22Rv1 (cell line): ENCODE measurements at regions not wholly inside any gene's neighbourhood (a gene's known extent, or its start where the extent isn't known, plus 50 kb on each side); places are given as distances from the start of the nearest gene placed in this dataset.
"Not testable (repeated sequence)": the region's sequence is repeated elsewhere in the genome, so short reads cannot be mapped to it uniquely, and the experiment has no call there.

Source experiments
- H3K27ac ChIP-seq: fragments of 450-650 bp; 2 replicates; pipeline ENCODE4 v1.5.1; 2017
- CTCF ChIP-seq: fragments of 450-650 bp; IDR thresholded peaks from 2 replicates; pipeline ENCODE4 v1.5.1; 2017; ENCODE audit warnings: mild to moderate bottlenecking
- ZFX ChIP-seq: fragments of 450-650 bp; IDR thresholded peaks from 2 replicates; pipeline ENCODE4 v1.6.1; 2017; ENCODE audit warnings: antibody characterized with exemption, borderline replicate concordance

- TF ChIP-seq ZFX (no peak), CTCF (no peak)
- no peak overlapping the region for H3K27ac ChIP-seq
These were observed 62.8 kb upstream of the LAPTM4A start for GRCh38 chr2:20113986-20114938.

- H3K27ac ChIP-seq, result no peak overlapping the region
- TF ChIP-seq CTCF (no peak), ZFX (no peak)
These were observed 61.8 kb upstream of the LAPTM4A start for GRCh38 chr2:20113004-20113796.

- H3K27ac ChIP-seq, result not testable (repeated sequence)
These were observed 60.9 kb upstream of the LAPTM4A start for GRCh38 chr2:20112361-20112760.

- H3K27ac ChIP-seq, result no peak overlapping the region
- no peak for TF ChIP-seq ZFX
- TF ChIP-seq CTCF, result no peak
These were observed 60.1 kb upstream of the LAPTM4A start for GRCh38 chr2:20111311-20112131.

GRCh38 chr2:20110876-20111275 lies 59.4 kb upstream of the LAPTM4A start:
- H3K27ac ChIP-seq, result no peak overlapping the region
- no peak for TF ChIP-seq CTCF
- no peak for TF ChIP-seq ZFX

- TF ChIP-seq CTCF (no peak), ZFX (no peak)
- no peak overlapping the region for H3K27ac ChIP-seq
These were observed 59.0 kb upstream of the LAPTM4A start for GRCh38 chr2:20110383-20110782.

- H3K27ac ChIP-seq, result no peak overlapping the region
- TF ChIP-seq CTCF (no peak), ZFX (no peak)
These were observed 57.4 kb upstream of the LAPTM4A start for GRCh38 chr2:20108655-20109396.
